IMR-90 (cell line): ENCODE measurements at regions not wholly inside any gene's neighbourhood (a gene's known extent, or its start where the extent isn't known, plus 50 kb on each side); places are given as distances from the start of the nearest gene placed in this dataset.

ENCODE experiments used
- ATAC-seq: fragments of 200-7000 bp; cut with Tn5 transposase; 2 replicates; pipeline ENCODE4 v1.9.1; 2020; ENCODE audit warnings: low read depth, mild to moderate bottlenecking, moderate library complexity
- BruUV-seq: library from RNA; stranded (reverse); fragments of 400-500 nt; replicated peaks from 2 replicates; lab custom pipeline; 2021; lab: Mats Ljungman, UMichigan
- CTCF ChIA-PET: fragments of 300-600 bp; formaldehyde crosslinking; extraction: SDS; loops from one replicate; lab custom pipeline; 2021; ENCODE audit warnings: antibody characterized with exemption; lab: Yijun Ruan, JAX
- POLR2A ChIA-PET: fragments of 300-600 bp; sonication (Branson Sonifier 250); formaldehyde crosslinking; loops from one replicate; lab custom pipeline; 2022; ENCODE audit warnings: antibody characterized with exemption; ENCODE audit not compliant: unreplicated experiment; lab: Charles Lee
- DNase-seq: peaks from one replicate; pipeline ENCODE4 v3.0.0; 2013
- H2AFZ ChIP-seq: replicated peaks from 2 replicates; pipeline ENCODE3; 2013; ENCODE audit warnings: low read length, mild to moderate bottlenecking; ENCODE audit not compliant: poor library complexity
- H2AK5ac ChIP-seq: 2 replicates; pipeline ENCODE4 v1.6.1; 2013; ENCODE audit warnings: low read depth, low read length, inconsistent platforms
- H2AK9ac ChIP-seq: replicated peaks from 2 replicates; pipeline ENCODE3; 2013; ENCODE audit warnings: mild to moderate bottlenecking, low read depth, low read length, moderate library complexity; ENCODE audit not compliant: poor library complexity
- H2BK120ac ChIP-seq: 2 replicates; pipeline ENCODE4 v1.6.1; 2013; ENCODE audit warnings: low read depth, low read length, inconsistent platforms
- H2BK15ac ChIP-seq: 3 replicates; pipeline ENCODE4 v1.6.1; 2013; ENCODE audit warnings: low read depth, low read length, inconsistent platforms
- H2BK20ac ChIP-seq: 2 replicates; pipeline ENCODE4 v1.6.1; 2013; ENCODE audit warnings: low read depth, mild to moderate bottlenecking, inconsistent platforms, low read length, moderate library complexity
- H2BK5ac ChIP-seq: 2 replicates; pipeline ENCODE4 v1.6.1; 2013; ENCODE audit warnings: mild to moderate bottlenecking, low read depth, low read length, inconsistent platforms; ENCODE audit not compliant: poor library complexity, severe bottlenecking
- H3K14ac ChIP-seq: replicated peaks from 2 replicates; pipeline ENCODE4 v1.6.1; 2013; ENCODE audit warnings: low read depth, low read length, inconsistent platforms
- H3K18ac ChIP-seq: 2 replicates; pipeline ENCODE4 v1.6.1; 2013; ENCODE audit warnings: low read depth, low read length, control low read depth
- H3K23ac ChIP-seq: 2 replicates; pipeline ENCODE4 v1.6.1; 2013; ENCODE audit warnings: low read depth, low read length, inconsistent platforms
- H3K27ac ChIP-seq: 2 replicates; pipeline ENCODE4 v1.5.1; 2013; ENCODE audit warnings: mild to moderate bottlenecking, control low read depth, low read length; ENCODE audit not compliant: insufficient read depth
- H3K27me3 ChIP-seq: 2 replicates; pipeline ENCODE4 v1.6.1; 2013; ENCODE audit warnings: low read length; ENCODE audit not compliant: control insufficient read depth, insufficient read depth
- H3K36me3 ChIP-seq: 2 replicates; pipeline ENCODE4 v1.6.1; 2013; ENCODE audit warnings: low read length, mixed read lengths; ENCODE audit not compliant: control insufficient read depth, insufficient read depth
- H3K4ac ChIP-seq: 2 replicates; pipeline ENCODE4 v1.6.1; 2013; ENCODE audit warnings: low read depth, low read length, inconsistent platforms
- H3K4me1 ChIP-seq: 2 replicates; pipeline ENCODE4 v1.6.1; 2013; ENCODE audit warnings: low read length, mixed read lengths; ENCODE audit not compliant: control insufficient read depth, insufficient read depth
- H3K4me2 ChIP-seq: 2 replicates; pipeline ENCODE4 v1.6.1; 2013; ENCODE audit warnings: low read depth, mild to moderate bottlenecking, control low read depth, low read length, moderate library complexity
- H3K4me3 ChIP-seq: 2 replicates; pipeline ENCODE4 v1.5.1; 2013; ENCODE audit warnings: low read depth, mild to moderate bottlenecking, control low read depth, low read length, moderate library complexity; ENCODE audit not compliant: insufficient read depth
- H3K56ac ChIP-seq: 2 replicates; pipeline ENCODE4 v1.6.1; 2013; ENCODE audit warnings: low read length, inconsistent platforms; ENCODE audit not compliant: insufficient read depth; ENCODE audit errors: extremely low read depth
- H3K79me1 ChIP-seq, 2 experiments: 2 replicates each; pipeline ENCODE4 v1.6.1; 2013; ENCODE audit warnings: low read length in 2 of 2, inconsistent platforms in 1 of 2, low read depth in 1 of 2
- H3K9ac ChIP-seq: 2 replicates; pipeline ENCODE4 v1.6.1; 2013; ENCODE audit warnings: low read depth, low read length, control low read depth
- H3K9me1 ChIP-seq: 2 replicates; pipeline ENCODE4 v1.6.1; 2013; ENCODE audit warnings: low read length, inconsistent platforms; ENCODE audit not compliant: insufficient read depth
- H3K9me3 ChIP-seq: 2 replicates; pipeline ENCODE4 v1.6.1; 2013; ENCODE audit warnings: low read length; ENCODE audit not compliant: control insufficient read depth, insufficient read depth
- H4K20me1 ChIP-seq: 2 replicates; pipeline ENCODE4 v1.6.1; 2013; ENCODE audit warnings: low read length, inconsistent platforms; ENCODE audit not compliant: insufficient read depth
- H4K5ac ChIP-seq: 2 replicates; pipeline ENCODE4 v1.6.1; 2013; ENCODE audit warnings: mild to moderate bottlenecking, low read depth, low read length, control low read depth
- H4K8ac ChIP-seq, 2 experiments: 2 replicates each; pipeline ENCODE4 v1.6.1; 2013; ENCODE audit warnings: low read depth in 2 of 2, low read length in 2 of 2, control low read depth in 1 of 2, inconsistent platforms in 1 of 2
- H4K91ac ChIP-seq: 2 replicates; pipeline ENCODE4 v1.6.1; 2013; ENCODE audit warnings: low read depth, low read length, inconsistent platforms; ENCODE audit not compliant: insufficient read depth
- BHLHE40 ChIP-seq: fragments of 150-350 bp; IDR thresholded peaks from 2 replicates; pipeline ENCODE4 v1.6.1; 2016; ENCODE audit warnings: mild to moderate bottlenecking, low read depth, low read length
- CEBPB ChIP-seq: IDR thresholded peaks from 2 replicates; pipeline ENCODE4 v1.6.1; 2012; ENCODE audit warnings: low read depth, low read length, improper control_type of control experiment
- CHD1 ChIP-seq: IDR thresholded peaks from 2 replicates; pipeline ENCODE4 v1.6.1; 2012; ENCODE audit warnings: low read depth, low read length, improper control_type of control experiment
- CTCF ChIP-seq: conservative IDR thresholded peaks from 2 replicates; pipeline ENCODE4 v1.5.1; 2012; ENCODE audit warnings: mild to moderate bottlenecking, low read depth, low read length, improper control_type of control experiment
- ELK1 ChIP-seq: fragments of 150-350 bp; IDR thresholded peaks from 2 replicates; pipeline ENCODE4 v1.6.1; 2016; ENCODE audit warnings: low read depth, mild to moderate bottlenecking, low read length, moderate library complexity, borderline replicate concordance
- FOS ChIP-seq: fragments of 150-350 bp; IDR thresholded peaks from 2 replicates; pipeline ENCODE4 v1.6.1; 2016; ENCODE audit warnings: low read depth, low read length
- MAFK ChIP-seq: IDR thresholded peaks from 2 replicates; pipeline ENCODE4 v1.6.1; 2012; ENCODE audit warnings: low read depth, low read length, improper control_type of control experiment
- MAZ ChIP-seq: IDR thresholded peaks from 2 replicates; pipeline ENCODE4 v1.6.1; 2012; ENCODE audit warnings: low read depth, mild to moderate bottlenecking, low read length, improper control_type of control experiment, moderate library complexity, borderline replicate concordance
- MXI1 ChIP-seq: IDR thresholded peaks from 2 replicates; pipeline ENCODE4 v1.6.1; 2012; ENCODE audit warnings: low read depth, mild to moderate bottlenecking, low read length, moderate library complexity, borderline replicate concordance
- NFE2L2 ChIP-seq: fragments of 150-350 bp; IDR thresholded peaks from 2 replicates; pipeline ENCODE4 v1.6.1; 2016; ENCODE audit warnings: low read depth, mild to moderate bottlenecking, low read length
- POLR2A ChIP-seq: IDR thresholded peaks from 2 replicates; pipeline ENCODE4 v1.6.1; 2012; ENCODE audit warnings: mild to moderate bottlenecking, low read depth, low read length
- RAD21 ChIP-seq: IDR thresholded peaks from 2 replicates; pipeline ENCODE4 v1.6.1; 2012; ENCODE audit warnings: low read length, improper control_type of control experiment
- RCOR1 ChIP-seq: IDR thresholded peaks from 2 replicates; pipeline ENCODE4 v1.6.1; 2012; ENCODE audit warnings: mild to moderate bottlenecking, low read length, improper control_type of control experiment; ENCODE audit not compliant: insufficient replicate concordance
- RFX5 ChIP-seq: IDR thresholded peaks from 2 replicates; pipeline ENCODE4 v1.8.0; 2012; ENCODE audit warnings: low read depth, mild to moderate bottlenecking, low read length, moderate library complexity
- SMC3 ChIP-seq: fragments of 150-350 bp; IDR thresholded peaks from 2 replicates; pipeline ENCODE4 v1.6.1; 2016; ENCODE audit warnings: low read depth, mild to moderate bottlenecking, antibody characterized with exemption, low read length, moderate library complexity
- USF2 ChIP-seq: fragments of 150-350 bp; IDR thresholded peaks from 2 replicates; pipeline ENCODE4 v1.6.1; 2017; ENCODE audit warnings: mild to moderate bottlenecking, antibody characterized with exemption, low read length, low read depth
- WGBS, 2 experiments: methylation state at CpG; one replicate each; pipeline versions ENCODE4 v1.1.5 to v1.1.7; 2013; ENCODE audit warnings: missing lambda C conversion rate in 2 of 2; ENCODE audit not compliant: insufficient read length in 1 of 2; ENCODE audit errors: extremely low coverage in 2 of 2; 5-methylcytosine and 5-hydroxymethylcytosine counted together
- dilution Hi-C: fragments of 300-500 bp; cut with HindIII; formaldehyde crosslinking; loops from one replicate; pipeline ENCODE4 v1.14.3; 2018; ENCODE audit warnings: low sequenced_read_pairs; ENCODE audit not compliant: unreplicated experiment
- in situ Hi-C: fragments of 300-500 bp; cut with MboI; formaldehyde crosslinking; loops from 3 replicates; pipeline ENCODE4 v1.14.3; 2019; ENCODE audit warnings: low sequenced_read_pairs, inconsistent platforms, mixed read lengths
- intact Hi-C: fragments of 100-400 bp; cut with micrococcal nuclease; formaldehyde crosslinking; loops from 2 replicates; pipeline ENCODE4 v1.10.0; 2022

DNA sequence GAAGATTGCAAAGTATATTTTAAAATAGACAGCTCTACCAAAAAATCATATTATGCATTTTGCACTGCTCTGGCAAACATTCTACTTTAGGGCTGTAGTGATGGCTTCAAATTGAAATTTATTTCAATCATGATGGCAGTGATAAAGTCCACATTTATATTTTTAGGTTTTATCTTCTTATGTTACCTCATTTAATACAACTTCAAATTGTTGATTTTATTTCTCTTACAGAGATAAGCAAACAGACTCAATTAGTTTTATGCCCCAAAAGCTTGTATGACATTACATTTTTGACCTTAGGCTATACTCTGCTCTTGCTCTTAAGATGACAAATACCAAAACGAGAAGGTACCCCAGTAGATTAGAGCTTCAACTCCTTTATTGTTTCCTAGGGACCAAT is 87.4 kb downstream of the CYLC2 start:
- Histone ChIP-seq H4K91ac (no peak overlapping the region), H3K9me3 (peaks cover 1% of the 10 kb centered on the region; the same call in 1 of the 2 replicates), H2AFZ (no peak overlapping the region), H3K23ac (no peak overlapping the region), H2BK5ac (no peak overlapping the region), H3K27me3 (no peaks in the 10 kb centered on the region), H3K14ac (no peak overlapping the region), H2AK5ac (no peak overlapping the region), H2BK120ac (no peak overlapping the region), H3K18ac (no peak overlapping the region), H3K4ac (no peak overlapping the region), H2BK20ac (no peak overlapping the region), H3K9ac (no peak overlapping the region), H2AK9ac (no peak overlapping the region), H3K4me2 (no peak overlapping the region), H4K20me1 (no peaks in the 10 kb centered on the region), H4K5ac (no peak overlapping the region), H3K27ac (no peak overlapping the region), H3K56ac (no peak overlapping the region), H3K4me1 (no peaks in the 10 kb centered on the region), H3K79me1 (no peaks in the 10 kb centered on the region), H3K36me3 (no peaks in the 10 kb centered on the region), H3K4me3 (no peak overlapping the region), H4K8ac (no peak overlapping the region), H3K9me1 (no peaks in the 10 kb centered on the region), H2BK15ac (no peak overlapping the region)
- WGBS, 2 experiments = no CpG with 5 or more reads among the region's 1 CpG
- in situ Hi-C loops (no loop called here), intact Hi-C loops (no loop called here), dilution Hi-C loops (no loop called here)
- TF ChIP-seq SMC3 (no peak), MAZ (no peak), RFX5 (no peak), CHD1 (no peak), MAFK (no peak), FOS (no peak), RCOR1 (no peak), BHLHE40 (no peak), NFE2L2 (no peak), ELK1 (no peak), CTCF (no peak), USF2 (no peak), RAD21 (no peak), POLR2A (no peak), MXI1 (no peak), CEBPB (no peak)
- CTCF ChIA-PET = no interaction called here
- ATAC-seq (no peak), DNase-seq (no peak)
- no TSS peak for BruUV-seq
- POLR2A ChIA-PET = no interaction called here
